ENCODE measurements at regions not wholly inside any gene's neighbourhood (a gene's known extent, or its start where the extent isn't known, plus 50 kb on each side); places are given as distances from the start of the nearest gene placed in this dataset.

DNA sequence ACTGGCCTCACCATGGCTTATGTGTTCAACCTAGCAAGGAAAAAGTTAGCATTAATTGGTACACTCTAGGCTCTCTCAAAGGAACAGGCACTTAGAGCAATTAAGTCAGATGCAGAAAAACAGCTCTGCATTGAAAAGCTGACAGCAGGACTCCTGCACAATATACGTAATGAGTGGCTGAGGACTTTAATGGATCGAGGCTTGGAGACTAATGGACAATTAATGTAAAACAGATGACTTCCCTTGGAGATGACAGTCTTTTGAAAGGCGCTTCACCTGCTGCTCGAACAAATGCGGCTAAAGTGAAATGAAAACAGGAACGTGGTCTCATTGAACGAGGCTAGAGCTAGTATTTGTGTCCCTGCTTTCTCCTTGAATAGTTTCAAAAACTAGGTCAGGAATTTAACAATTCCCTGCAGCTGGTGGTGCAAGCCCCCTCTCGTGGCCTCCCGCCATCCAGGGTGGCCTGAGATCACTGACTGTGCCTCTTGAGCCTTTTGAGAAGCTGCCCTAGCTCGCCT lies 137.1 kb downstream of the ELOVL4 start:
- Histone ChIP-seq H3K9me3 (ENCODE audit: insufficient read depth in 2 of 2, low read depth in 1 of 2, low read length in 1 of 2) (no peaks in the 10 kb centered on the region), H3K36me3 (ENCODE audit: control insufficient read depth in 2 of 4, insufficient read depth in 4 of 4, low read length in 3 of 4) (no peaks in the 10 kb centered on the region), H3K18ac (ENCODE audit: extremely low read depth, low read length) (no peak overlapping the region), H2BK120ac (replicated peaks; ENCODE audit: low read depth, low read length) (no peak overlapping the region), H4K91ac (replicated peaks; ENCODE audit: insufficient read length, low read length) (no peak overlapping the region), H3K79me2 (ENCODE audit: control insufficient read depth in 1 of 2, insufficient read depth in 2 of 2, low read length in 2 of 2) (no peaks in the 10 kb centered on the region), H3K27ac (ENCODE audit: low read depth, low read length) (no peak overlapping the region), H3K4me1 (replicated peaks in 1 of 4; ENCODE audit: control insufficient read depth in 3 of 4, insufficient read depth in 4 of 4, low read length in 3 of 4) (peaks cover 0 to 7% (median 4%) of the 10 kb centered on the region in 4 experiments; a peak in 3 of 7 replicates), H2BK12ac (ENCODE audit: low read depth, low read length) (no peak overlapping the region), H3K4ac (replicated peaks; ENCODE audit: insufficient read length, low read depth, low read length) (no peak overlapping the region), H2AK5ac (ENCODE audit: low read depth, low read length) (no peak overlapping the region), H3K23ac (ENCODE audit: insufficient read length) (no peak overlapping the region), H3K23me2 (ENCODE audit: low read depth, low read length) (no peaks in the 10 kb centered on the region; the same call in 1 of the 2 replicates), H3K4me2 (ENCODE audit: insufficient read depth in 1 of 2, low read depth in 2 of 2, low read length in 2 of 2) (0 out of 4 replicates have a peak overlapping the region, but pooled peaks of 1 of the 2 experiments have one; percentile 5), H2BK20ac (ENCODE audit: low read length) (no peak overlapping the region), H4K5ac (ENCODE audit: insufficient read length, low read depth, low read length) (no peak overlapping the region), H2BK5ac (ENCODE audit: low read depth, low read length) (no peak overlapping the region), H2AFZ (ENCODE audit: low read length) (0 out of 2 replicates have a peak overlapping the region, but pooled peaks have one; percentile 74), H3K27me3 (replicated peaks in 1 of 4; ENCODE audit: control insufficient read depth in 3 of 4, extremely low read depth in 1 of 4, insufficient read depth in 3 of 4, low read length in 3 of 4) (no peaks in the 10 kb centered on the region), H3K9ac (replicated peaks in 1 of 4; ENCODE audit: extremely low read depth in 1 of 4, low read depth in 3 of 4, low read length in 3 of 4) (no peak overlapping the region; a peak in 1 of 7 replicates), H3K4me3 (ENCODE audit: extremely low read depth in 1 of 4, insufficient read depth in 2 of 4, low read depth in 3 of 4, low read length in 4 of 4) (no peak overlapping the region), H2BK15ac (ENCODE audit: low read length) (no peak overlapping the region), H3K56ac (replicated peaks; ENCODE audit: insufficient read length, low read depth, low read length) (no peak overlapping the region), H4K8ac (ENCODE audit: extremely low read depth, insufficient read depth, low read length) (no peak overlapping the region), H4K20me1 (replicated peaks in 1 of 2; ENCODE audit: control insufficient read depth in 1 of 2, insufficient read depth in 2 of 2, low read length in 2 of 2) (no peaks in the 10 kb centered on the region), H3K79me1 (ENCODE audit: low read depth, low read length) (no peaks in the 10 kb centered on the region), H3K14ac (ENCODE audit: insufficient read length) (no peak overlapping the region)
- ChIA-PET POLR2A (ENCODE audit: partially characterized antibody) (no interaction called here), CTCF (ENCODE audit: partially characterized antibody) (interaction anchor here (0.6 to 5.6 kb wide), 11 partner anchors 9 to 378 kb away, joined by 3 to 34 read pairs (median 4); no protein-coding TSS in a partner anchor)
- DNase-seq (ENCODE audit: low read depth in 1 of 2, low spot score in 2 of 2) (no peak), FAIRE-seq (no peak)
- 75% methylated on average over 10 of the region's 10 CpGs; no CpG with 5 or more reads in 1 of the 2 experiments for WGBS, 2 experiments (ENCODE audit: extremely low coverage in 1 of 2, insufficient coverage in 1 of 2, insufficient read length in 1 of 2, insufficient replicate concordance in 2 of 2, low coverage in 1 of 2, low lambda C conversion rate in 2 of 2, missing lambda C conversion rate in 1 of 2)
- no peak for TF ChIP-seq EP300 (IDR thresholded peaks at IDR 0.05; ENCODE audit: borderline replicate concordance in 1 of 2, low read depth in 2 of 2, low read length in 2 of 2)
- 0 out of 2 replicates have a peak, but pooled peaks have one; percentile 27 for TF ChIP-seq SP1 (IDR thresholded peaks at IDR 0.05; ENCODE audit: low read depth, low read length)

Data from H1 (cell line).